ENCODE measurements at regions not wholly inside any gene's neighbourhood (a gene's known extent, or its start where the extent isn't known, plus 50 kb on each side); places are given as distances from the start of the nearest gene placed in this dataset.
"Not testable (repeated sequence)": the region's sequence is repeated elsewhere in the genome, so short reads cannot be mapped to it uniquely, and the experiment has no call there.

DNA sequence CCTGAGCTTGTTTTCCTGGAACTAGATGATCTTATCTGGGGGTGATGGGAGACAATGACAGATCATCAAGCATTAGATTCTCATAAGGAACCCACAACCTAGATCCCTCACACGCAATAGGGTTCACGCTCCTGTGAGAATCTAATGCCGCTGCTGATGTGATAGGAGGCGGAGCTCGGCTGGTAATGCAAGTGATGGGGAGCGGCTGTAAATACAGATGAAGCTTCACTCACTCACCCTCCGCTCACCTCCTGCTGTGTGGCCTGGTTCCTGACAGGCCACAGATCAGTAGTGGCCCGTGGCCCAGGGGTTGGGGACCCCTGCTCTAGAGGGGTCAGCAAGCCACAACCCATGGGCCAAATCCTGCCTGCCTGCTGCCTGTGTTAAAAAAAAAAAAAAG lies 435.9 kb downstream of the CD83 start (continued):
- TF ChIP-seq ESRRG (CRISPR knock-in tag; IDR thresholded peaks at IDR 0.05) (no peak), CSRNP3 (CRISPR knock-in tag; IDR thresholded peaks at IDR 0.05) (no peak)

DNA sequence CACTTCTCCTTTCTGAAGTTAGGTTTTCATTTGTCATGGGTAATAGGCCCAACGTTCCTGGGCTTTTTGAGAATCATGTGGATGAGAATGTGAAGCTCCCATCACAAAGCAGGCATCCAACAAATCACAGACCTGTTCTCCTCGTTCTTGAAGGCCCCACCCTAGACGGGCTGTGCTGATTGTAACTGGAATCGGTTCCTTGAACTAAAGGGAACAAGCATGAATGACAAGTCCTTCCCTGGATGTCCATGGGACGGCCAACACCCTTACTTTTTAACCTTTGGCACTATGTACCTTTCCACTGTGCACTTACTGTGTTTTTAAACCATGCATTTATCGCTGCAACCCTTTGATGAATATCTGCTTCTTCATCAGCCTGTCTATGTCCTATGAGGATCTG lies 438.2 kb downstream of the CD83 start:
- ATAC-seq, result no peak
- TF ChIP-seq GLIS3 (CRISPR knock-in tag; IDR thresholded peaks at IDR 0.05) (no peak), ARNTL (CRISPR knock-in tag; IDR thresholded peaks at IDR 0.05; ENCODE audit: borderline replicate concordance, low read depth) (no peak), CSDC2 (CRISPR knock-in tag; IDR thresholded peaks at IDR 0.05) (no peak), CSRNP3 (CRISPR knock-in tag; IDR thresholded peaks at IDR 0.05) (no peak), BACH2 (CRISPR knock-in tag; IDR thresholded peaks at IDR 0.05; ENCODE audit: borderline replicate concordance) (no peak), ESRRG (CRISPR knock-in tag; IDR thresholded peaks at IDR 0.05) (no peak), SNAI2 (CRISPR knock-in tag; IDR thresholded peaks at IDR 0.05) (no peak), ZFP30 (CRISPR knock-in tag; IDR thresholded peaks at IDR 0.05) (no peak), ZNF8 (CRISPR knock-in tag; IDR thresholded peaks at IDR 0.05) (no peak)
- TF ChIP-seq, protein P1, sequence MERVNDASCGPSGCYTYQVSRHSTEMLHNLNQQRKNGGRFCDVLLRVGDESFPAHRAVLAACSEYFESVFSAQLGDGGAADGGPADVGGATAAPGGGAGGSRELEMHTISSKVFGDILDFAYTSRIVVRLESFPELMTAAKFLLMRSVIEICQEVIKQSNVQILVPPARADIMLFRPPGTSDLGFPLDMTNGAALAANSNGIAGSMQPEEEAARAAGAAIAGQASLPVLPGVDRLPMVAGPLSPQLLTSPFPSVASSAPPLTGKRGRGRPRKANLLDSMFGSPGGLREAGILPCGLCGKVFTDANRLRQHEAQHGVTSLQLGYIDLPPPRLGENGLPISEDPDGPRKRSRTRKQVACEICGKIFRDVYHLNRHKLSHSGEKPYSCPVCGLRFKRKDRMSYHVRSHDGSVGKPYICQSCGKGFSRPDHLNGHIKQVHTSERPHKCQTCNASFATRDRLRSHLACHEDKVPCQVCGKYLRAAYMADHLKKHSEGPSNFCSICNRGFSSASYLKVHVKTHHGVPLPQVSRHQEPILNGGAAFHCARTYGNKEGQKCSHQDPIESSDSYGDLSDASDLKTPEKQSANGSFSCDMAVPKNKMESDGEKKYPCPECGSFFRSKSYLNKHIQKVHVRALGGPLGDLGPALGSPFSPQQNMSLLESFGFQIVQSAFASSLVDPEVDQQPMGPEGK (CRISPR knock-in tag; IDR thresholded peaks at IDR 0.05; ENCODE audit: borderline replicate concordance), result no peak

DNA sequence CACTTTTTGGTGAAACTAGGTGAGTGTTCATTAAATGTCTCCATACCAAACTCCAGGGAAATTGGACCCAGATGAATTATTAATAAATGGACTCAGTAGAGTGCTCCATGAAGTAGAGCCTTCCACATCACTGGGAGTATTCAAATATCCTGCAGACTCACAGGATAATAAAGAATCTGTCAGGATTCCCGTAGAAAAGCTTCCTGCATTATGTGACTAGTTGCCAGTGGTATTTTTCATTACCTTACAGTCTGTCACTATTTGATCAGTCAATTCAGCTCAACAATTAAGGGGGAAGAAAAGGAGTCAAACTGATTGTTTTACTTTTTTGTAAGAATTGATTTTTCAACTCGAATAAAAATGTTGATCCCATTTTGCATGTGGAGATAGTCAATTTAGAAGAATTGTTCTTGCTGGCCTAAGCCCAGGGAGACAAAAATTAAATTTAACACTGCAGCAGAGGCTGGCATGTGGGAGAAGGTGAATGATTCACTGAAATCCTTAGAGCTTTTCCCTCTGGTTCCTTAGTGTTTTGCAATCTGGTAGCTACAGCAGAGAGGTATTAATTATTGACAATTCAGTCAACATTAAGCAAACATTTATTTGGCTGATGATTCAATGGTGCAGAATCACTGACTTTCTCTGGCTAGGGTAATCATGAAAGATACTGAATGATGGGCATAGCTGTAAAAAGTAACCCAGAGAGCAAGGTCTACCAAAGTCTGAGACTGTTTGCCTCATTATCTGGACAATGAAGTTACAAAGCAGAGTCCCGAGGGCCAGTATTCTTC lies 442.4 kb downstream of the CD83 start:
- TF ChIP-seq ZFP30 (CRISPR knock-in tag; IDR thresholded peaks at IDR 0.05) (no peak), TOX (CRISPR knock-in tag; IDR thresholded peaks at IDR 0.05; ENCODE audit: borderline replicate concordance) (no peak)
- ATAC-seq, result no peak

GRCh38 chr6:14561563-14561962 lies 444.0 kb downstream of the CD83 start:
- TF ChIP-seq ZNF8 (CRISPR knock-in tag; IDR thresholded peaks at IDR 0.05), result peak; percentile 92
- not testable (repeated sequence) for ATAC-seq

DNA sequence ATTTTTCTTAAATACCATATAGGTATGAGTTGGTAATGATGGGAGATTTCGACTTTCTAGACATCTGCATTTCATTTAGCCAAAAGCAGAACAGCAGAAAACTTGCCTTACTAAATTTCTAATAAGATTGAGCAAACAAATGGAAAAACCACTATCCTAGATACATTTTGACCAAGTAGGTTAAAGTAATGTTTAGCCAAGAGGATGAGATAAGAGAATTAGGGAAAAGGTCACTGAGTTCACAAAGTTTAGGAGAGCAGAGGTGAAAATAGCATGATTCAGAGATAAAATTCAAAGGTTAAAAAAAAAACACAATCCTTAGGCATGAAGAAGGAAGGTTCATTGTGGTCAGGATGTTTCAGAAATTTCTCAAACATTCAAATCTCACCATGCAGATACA lies 450.3 kb downstream of the CD83 start:
- TF ChIP-seq ARNTL (CRISPR knock-in tag; IDR thresholded peaks at IDR 0.05; ENCODE audit: borderline replicate concordance, low read depth) (no peak), SNAI2 (CRISPR knock-in tag; IDR thresholded peaks at IDR 0.05) (no peak), ESRRG (CRISPR knock-in tag; IDR thresholded peaks at IDR 0.05) (no peak), ZNF565 (CRISPR knock-in tag; conservative IDR thresholded peaks at IDR 0.05; ENCODE audit: low read depth) (no peak), OSR1 (CRISPR knock-in tag; IDR thresholded peaks at IDR 0.05) (no peak), PPARA (CRISPR knock-in tag; IDR thresholded peaks at IDR 0.05; ENCODE audit: borderline replicate concordance) (no peak), ISL1 (CRISPR knock-in tag; IDR thresholded peaks at IDR 0.05) (no peak), ZFP30 (CRISPR knock-in tag; IDR thresholded peaks at IDR 0.05) (no peak), TCF4 (CRISPR knock-in tag; IDR thresholded peaks at IDR 0.05; ENCODE audit: borderline replicate concordance) (no peak), CREB5 (CRISPR knock-in tag; IDR thresholded peaks at IDR 0.05; ENCODE audit: low read depth) (no peak), ZNF70 (CRISPR knock-in tag; IDR thresholded peaks at IDR 0.05) (no peak), ZNF8 (CRISPR knock-in tag; IDR thresholded peaks at IDR 0.05) (no peak)
- ATAC-seq, result no peak

DNA sequence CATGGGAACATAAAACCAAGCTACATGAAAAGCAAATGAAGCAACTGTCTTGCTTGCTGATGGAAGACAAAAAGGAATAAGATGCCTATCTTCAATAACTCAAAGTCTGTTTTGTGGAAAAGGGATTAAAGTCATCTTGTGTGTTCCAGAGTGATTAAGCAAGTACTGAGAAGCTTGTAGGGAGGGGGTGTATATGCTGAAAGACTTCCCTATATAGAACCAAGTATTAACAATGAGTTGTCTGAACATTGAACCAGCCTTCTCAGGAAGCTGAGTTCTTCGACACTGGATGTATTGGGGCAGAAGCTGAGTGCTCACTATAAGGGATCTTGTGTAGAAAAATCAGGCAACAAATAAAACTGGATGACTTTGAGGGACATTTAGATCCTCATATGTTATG lies 451.8 kb downstream of the CD83 start:
- ATAC-seq, result no peak
- TF ChIP-seq CSRNP3 (CRISPR knock-in tag; IDR thresholded peaks at IDR 0.05) (no peak), ZNF565 (CRISPR knock-in tag; conservative IDR thresholded peaks at IDR 0.05; ENCODE audit: low read depth) (no peak), PPARA (CRISPR knock-in tag; IDR thresholded peaks at IDR 0.05; ENCODE audit: borderline replicate concordance) (no peak), ZNF70 (CRISPR knock-in tag; IDR thresholded peaks at IDR 0.05) (no peak), OSR1 (CRISPR knock-in tag; IDR thresholded peaks at IDR 0.05) (no peak), SNAI2 (CRISPR knock-in tag; IDR thresholded peaks at IDR 0.05) (no peak), ISL1 (CRISPR knock-in tag; IDR thresholded peaks at IDR 0.05) (no peak), ZFP30 (CRISPR knock-in tag; IDR thresholded peaks at IDR 0.05) (no peak), CSDC2 (CRISPR knock-in tag; IDR thresholded peaks at IDR 0.05) (no peak)
- TF ChIP-seq, protein P1 (CRISPR knock-in tag; IDR thresholded peaks at IDR 0.05; ENCODE audit: borderline replicate concordance), result no peak

DNA sequence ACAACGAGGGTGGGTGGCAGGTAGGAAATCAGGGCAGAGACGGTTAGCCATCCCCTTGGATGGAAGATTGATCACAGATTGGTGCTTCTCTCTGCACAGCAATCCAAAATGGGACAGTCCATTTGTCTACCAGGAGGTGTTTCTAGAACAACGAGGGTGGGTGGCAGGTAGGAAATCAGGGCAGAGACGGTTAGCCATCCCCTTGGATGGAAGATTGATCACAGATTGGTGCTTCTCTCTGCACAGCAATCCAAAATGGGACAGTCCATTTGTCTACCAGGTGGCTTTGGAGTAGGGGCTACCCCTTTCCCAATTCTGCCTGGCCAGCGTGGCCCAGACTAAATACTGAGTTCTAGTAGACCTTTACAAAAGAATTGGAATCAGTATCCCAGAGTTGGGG lies 452.3 kb downstream of the CD83 start:
- not testable (repeated sequence) for ATAC-seq
